ENCODE measurements at regions not wholly inside any gene's neighbourhood (a gene's known extent, or its start where the extent isn't known, plus 50 kb on each side); places are given as distances from the start of the nearest gene placed in this dataset.

GRCh38 chr2:7907041-7907440 lies 774.8 kb upstream of the ID2 start:
- TF ChIP-seq CTCF (IDR thresholded peaks at IDR 0.05) = no peak
- TF ChIP-seq POLR2A (IDR thresholded peaks at IDR 0.05; ENCODE audit: low read depth) = no peak
- no peak for TF ChIP-seq POLR2AphosphoS5 (IDR thresholded peaks at IDR 0.05)

Measured in esophagus muscularis mucosa (tissue), 3 donors.